K562 (cell line): ENCODE measurements at regions not wholly inside any gene's neighbourhood (a gene's known extent, or its start where the extent isn't known, plus 50 kb on each side); places are given as distances from the start of the nearest gene placed in this dataset.

Source experiments
- HOXB6 ChIP-seq: fragments of 250-450 bp; sonication (Bioruptor Pico); IDR thresholded peaks from 2 replicates; pipeline ENCODE4 v1.5.1; 2022; ENCODE audit warnings: mild to moderate bottlenecking, borderline replicate concordance
- NFYB ChIP-seq: IDR thresholded peaks from 2 replicates; pipeline ENCODE4 v1.6.1; 2011; ENCODE audit warnings: mild to moderate bottlenecking, moderate library complexity; ENCODE audit not compliant: insufficient read length; ENCODE audit errors: extremely low read depth
- TGIF2 ChIP-seq: sonication (generic); formaldehyde crosslinking; IDR thresholded peaks from 2 replicates; pipeline ENCODE4 v1.8.1; 2022; ENCODE audit warnings: mild to moderate bottlenecking, missing genetic modification reagents, moderate library complexity
- ZEB2 ChIP-seq: fragments of 450-650 bp; IDR thresholded peaks from 2 replicates; pipeline ENCODE4 v1.6.1; 2016
- TF ChIP-seq, protein P1 (sequence below): fragments of 450-650 bp; IDR thresholded peaks from 2 replicates; pipeline ENCODE4 v1.6.1; 2016; ENCODE audit warnings: low read depth
- TF ChIP-seq, protein P2 (sequence below): sonication (generic); formaldehyde crosslinking; IDR thresholded peaks from 2 replicates; pipeline ENCODE4 v1.5.0; 2020; ENCODE audit warnings: missing genetic modification reagents
- TF ChIP-seq, protein P3 (sequence below), 2 experiments: fragments of 450-650 bp; conservative IDR thresholded peaks; 2 replicates each; pipeline ENCODE4 v1.6.1; 2017; ENCODE audit warnings: mild to moderate bottlenecking in 2 of 2, moderate library complexity in 2 of 2
- TF ChIP-seq, protein P4 (sequence below): fragments of 250-450 bp; sonication (Bioruptor Pico); IDR thresholded peaks from 2 replicates; pipeline ENCODE4 v1.5.0; 2021

DNA sequence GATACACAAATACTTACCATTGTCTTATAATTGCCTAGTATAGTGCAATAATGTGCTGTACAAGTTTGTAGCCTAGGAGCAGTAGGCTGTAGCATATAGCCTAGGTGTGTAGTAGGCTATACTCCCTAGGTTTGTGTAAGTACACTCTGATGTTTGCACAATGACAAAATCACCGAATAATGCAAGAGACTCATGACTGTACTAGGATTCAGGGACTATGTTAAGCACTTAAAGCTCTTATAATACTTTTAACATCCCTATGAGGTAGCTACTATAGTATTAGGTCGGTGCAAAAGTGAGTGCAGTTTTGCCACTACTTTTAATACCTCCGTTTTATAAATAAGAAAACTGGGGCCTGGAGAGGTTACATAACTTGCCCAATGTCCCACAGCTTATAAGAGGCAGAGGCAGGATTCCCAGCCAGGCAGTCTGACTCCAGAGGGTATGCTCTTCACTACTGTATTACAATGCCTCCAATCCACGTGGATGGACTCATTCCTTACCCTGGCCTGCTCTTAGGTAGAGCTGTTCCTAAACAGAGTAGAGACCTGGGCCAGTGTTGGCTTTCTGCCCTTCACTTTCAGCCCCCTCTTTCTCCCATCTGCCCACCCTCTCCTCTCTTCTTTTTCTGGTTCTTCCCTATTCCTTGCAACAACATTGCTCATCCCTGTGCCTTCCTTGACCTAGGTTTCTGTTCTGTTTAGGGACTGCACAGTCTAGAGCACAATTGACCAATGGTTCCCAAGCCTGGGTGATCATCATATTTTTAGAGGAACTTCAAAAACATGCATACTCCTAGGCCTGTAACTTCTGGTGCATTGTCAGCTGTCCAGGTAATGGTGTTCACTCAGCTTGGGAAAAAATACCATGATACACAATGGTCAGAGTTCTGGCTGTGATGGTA, 114.0 kb downstream of the CARTPT start (continued):
- TF ChIP-seq, protein P1, sequence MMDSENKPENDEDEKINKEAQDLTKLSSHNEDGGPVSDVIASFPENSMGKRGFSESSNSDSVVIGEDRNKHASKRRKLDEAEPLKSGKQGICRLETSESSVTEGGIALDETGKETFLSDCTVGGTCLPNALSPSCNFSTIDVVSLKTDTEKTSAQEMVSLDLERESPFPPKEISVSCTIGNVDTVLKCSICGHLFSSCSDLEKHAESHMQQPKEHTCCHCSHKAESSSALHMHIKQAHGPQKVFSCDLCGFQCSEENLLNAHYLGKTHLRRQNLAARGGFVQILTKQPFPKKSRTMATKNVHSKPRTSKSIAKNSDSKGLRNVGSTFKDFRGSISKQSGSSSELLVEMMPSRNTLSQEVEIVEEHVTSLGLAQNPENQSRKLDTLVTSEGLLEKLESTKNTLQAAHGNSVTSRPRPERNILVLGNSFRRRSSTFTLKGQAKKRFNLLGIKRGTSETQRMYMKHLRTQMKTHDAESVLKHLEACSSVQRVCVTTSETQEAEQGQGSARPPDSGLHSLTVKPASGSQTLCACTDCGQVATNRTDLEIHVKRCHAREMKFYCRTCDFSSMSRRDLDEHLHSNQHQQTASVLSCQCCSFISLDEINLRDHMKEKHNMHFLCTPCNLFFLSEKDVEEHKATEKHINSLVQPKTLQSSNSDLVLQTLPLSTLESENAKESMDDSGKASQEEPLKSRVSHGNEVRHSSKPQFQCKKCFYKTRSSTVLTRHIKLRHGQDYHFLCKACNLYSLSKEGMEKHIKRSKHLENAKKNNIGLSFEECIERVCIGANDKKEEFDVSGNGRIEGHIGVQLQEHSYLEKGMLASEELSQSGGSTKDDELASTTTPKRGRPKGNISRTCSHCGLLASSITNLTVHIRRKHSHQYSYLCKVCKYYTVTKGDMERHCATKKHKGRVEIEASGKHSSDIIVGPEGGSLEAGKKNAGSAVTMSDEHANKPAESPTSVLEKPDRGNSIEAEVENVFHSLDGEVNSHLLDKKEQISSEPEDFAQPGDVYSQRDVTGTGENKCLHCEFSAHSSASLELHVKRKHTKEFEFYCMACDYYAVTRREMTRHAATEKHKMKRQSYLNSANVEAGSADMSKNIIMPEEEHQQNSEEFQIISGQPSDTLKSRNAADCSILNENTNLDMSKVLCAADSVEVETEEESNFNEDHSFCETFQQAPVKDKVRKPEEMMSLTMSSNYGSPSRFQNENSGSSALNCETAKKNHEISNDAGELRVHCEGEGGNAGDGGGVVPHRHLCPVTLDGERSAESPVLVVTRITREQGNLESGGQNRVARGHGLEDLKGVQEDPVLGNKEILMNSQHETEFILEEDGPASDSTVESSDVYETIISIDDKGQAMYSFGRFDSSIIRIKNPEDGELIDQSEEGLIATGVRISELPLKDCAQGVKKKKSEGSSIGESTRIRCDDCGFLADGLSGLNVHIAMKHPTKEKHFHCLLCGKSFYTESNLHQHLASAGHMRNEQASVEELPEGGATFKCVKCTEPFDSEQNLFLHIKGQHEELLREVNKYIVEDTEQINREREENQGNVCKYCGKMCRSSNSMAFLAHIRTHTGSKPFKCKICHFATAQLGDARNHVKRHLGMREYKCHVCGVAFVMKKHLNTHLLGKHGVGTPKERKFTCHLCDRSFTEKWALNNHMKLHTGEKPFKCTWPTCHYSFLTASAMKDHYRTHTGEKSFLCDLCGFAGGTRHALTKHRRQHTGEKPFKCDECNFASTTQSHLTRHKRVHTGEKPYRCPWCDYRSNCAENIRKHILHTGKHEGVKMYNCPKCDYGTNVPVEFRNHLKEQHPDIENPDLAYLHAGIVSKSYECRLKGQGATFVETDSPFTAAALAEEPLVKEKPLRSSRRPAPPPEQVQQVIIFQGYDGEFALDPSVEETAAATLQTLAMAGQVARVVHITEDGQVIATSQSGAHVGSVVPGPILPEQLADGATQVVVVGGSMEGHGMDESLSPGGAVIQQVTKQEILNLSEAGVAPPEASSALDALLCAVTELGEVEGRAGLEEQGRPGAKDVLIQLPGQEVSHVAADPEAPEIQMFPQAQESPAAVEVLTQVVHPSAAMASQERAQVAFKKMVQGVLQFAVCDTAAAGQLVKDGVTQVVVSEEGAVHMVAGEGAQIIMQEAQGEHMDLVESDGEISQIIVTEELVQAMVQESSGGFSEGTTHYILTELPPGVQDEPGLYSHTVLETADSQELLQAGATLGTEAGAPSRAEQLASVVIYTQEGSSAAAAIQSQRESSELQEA, result no peak
- TF ChIP-seq, protein P2, sequence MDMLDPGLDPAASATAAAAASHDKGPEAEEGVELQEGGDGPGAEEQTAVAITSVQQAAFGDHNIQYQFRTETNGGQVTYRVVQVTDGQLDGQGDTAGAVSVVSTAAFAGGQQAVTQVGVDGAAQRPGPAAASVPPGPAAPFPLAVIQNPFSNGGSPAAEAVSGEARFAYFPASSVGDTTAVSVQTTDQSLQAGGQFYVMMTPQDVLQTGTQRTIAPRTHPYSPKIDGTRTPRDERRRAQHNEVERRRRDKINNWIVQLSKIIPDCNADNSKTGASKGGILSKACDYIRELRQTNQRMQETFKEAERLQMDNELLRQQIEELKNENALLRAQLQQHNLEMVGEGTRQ, result no peak
- TF ChIP-seq, protein P3, sequence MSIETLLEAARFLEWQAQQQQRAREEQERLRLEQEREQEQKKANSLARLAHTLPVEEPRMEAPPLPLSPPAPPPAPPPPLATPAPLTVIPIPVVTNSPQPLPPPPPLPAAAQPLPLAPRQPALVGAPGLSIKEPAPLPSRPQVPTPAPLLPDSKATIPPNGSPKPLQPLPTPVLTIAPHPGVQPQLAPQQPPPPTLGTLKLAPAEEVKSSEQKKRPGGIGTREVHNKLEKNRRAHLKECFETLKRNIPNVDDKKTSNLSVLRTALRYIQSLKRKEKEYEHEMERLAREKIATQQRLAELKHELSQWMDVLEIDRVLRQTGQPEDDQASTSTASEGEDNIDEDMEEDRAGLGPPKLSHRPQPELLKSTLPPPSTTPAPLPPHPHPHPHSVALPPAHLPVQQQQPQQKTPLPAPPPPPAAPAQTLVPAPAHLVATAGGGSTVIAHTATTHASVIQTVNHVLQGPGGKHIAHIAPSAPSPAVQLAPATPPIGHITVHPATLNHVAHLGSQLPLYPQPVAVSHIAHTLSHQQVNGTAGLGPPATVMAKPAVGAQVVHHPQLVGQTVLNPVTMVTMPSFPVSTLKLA (conservative IDR thresholded peaks at IDR 0.05), result no peak
- TF ChIP-seq, protein P4, sequence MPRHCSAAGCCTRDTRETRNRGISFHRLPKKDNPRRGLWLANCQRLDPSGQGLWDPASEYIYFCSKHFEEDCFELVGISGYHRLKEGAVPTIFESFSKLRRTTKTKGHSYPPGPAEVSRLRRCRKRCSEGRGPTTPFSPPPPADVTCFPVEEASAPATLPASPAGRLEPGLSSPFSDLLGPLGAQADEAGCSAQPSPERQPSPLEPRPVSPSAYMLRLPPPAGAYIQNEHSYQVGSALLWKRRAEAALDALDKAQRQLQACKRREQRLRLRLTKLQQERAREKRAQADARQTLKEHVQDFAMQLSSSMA (CRISPR knock-in tag), result no peak
- TF ChIP-seq HOXB6 (CRISPR knock-in tag) (no peak), NFYB (no peak), TGIF2 (CRISPR knock-in tag) (no peak), ZEB2 (no peak)
